ENCODE measurements at regions not wholly inside any gene's neighbourhood (a gene's known extent, or its start where the extent isn't known, plus 50 kb on each side); places are given as distances from the start of the nearest gene placed in this dataset.

DNA sequence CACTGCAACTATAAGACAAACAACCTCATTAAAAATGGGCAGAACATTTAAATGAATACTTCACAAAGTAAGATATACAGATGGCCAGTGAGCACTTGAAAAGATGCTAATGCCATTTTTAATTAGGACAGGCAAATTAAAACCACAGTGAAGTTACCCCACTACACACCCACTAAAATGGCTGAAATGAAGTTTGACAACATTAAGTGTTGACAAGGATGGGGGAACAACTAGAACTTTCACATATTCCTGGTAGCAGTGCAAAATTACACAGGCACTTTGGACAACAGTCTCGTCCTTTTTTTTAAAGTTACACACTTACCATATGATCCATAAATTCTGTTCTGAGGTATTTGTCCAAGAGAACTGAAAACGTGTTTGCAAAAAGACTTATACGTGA, 278.9 kb upstream of the DIO3 start:
- Histone ChIP-seq H2BK15ac (ENCODE audit: low read depth, poor library complexity, severe bottlenecking) (no peak overlapping the region), H3K4ac (ENCODE audit: low read depth in 1 of 2, low read length in 2 of 2) (no peak overlapping the region), H3K9ac (ENCODE audit: low read length) (no peak overlapping the region), H2AK5ac (ENCODE audit: low read length, severe bottlenecking) (no peak overlapping the region), H3K23ac (ENCODE audit: low read length in 2 of 2) (no peak overlapping the region), H4K8ac (ENCODE audit: low read length) (no peak overlapping the region), H3K79me1 (replicated peaks; ENCODE audit: low read length, poor library complexity, severe bottlenecking) (no peaks in the 10 kb centered on the region), H3K4me1 (ENCODE audit: control insufficient read depth, insufficient read depth, low read depth, low read length) (no peaks in the 10 kb centered on the region), H3K18ac (ENCODE audit: low read depth in 1 of 2, low read length in 2 of 2) (no peak overlapping the region), H3K9me3 (ENCODE audit: control insufficient read depth, low read length) (no peaks in the 10 kb centered on the region), H2BK5ac (ENCODE audit: low read depth, low read length, poor library complexity, severe bottlenecking) (no peak overlapping the region), H3K27ac (ENCODE audit: low read length, poor library complexity, severe bottlenecking) (no peak overlapping the region), H2BK12ac (ENCODE audit: low read length in 2 of 2) (no peak overlapping the region), H3K4me3 (ENCODE audit: insufficient read depth in 1 of 2, low read depth in 1 of 2, low read length in 2 of 2) (no peak overlapping the region), H3K14ac (ENCODE audit: low read length in 2 of 2) (no peak overlapping the region), H2BK120ac (ENCODE audit: low read depth, low read length) (no peak overlapping the region), H3K4me2 (ENCODE audit: low read length, poor library complexity, severe bottlenecking) (no peak overlapping the region), H4K91ac (ENCODE audit: low read length) (no peak overlapping the region), H3K36me3 (ENCODE audit: control insufficient read depth in 1 of 2, insufficient read depth in 2 of 2, low read depth in 1 of 2, low read length in 2 of 2) (no peaks in the 10 kb centered on the region), H3K27me3 (ENCODE audit: control insufficient read depth in 1 of 2, insufficient read depth in 1 of 2, low read length in 2 of 2) (peaks cover 0 to 20% of the 10 kb centered on the region in 2 experiments), H2AFZ (ENCODE audit: low read depth, low read length) (no peak overlapping the region)
- no CpG with 5 or more reads among the region's 3 CpGs for WGBS
- DNase-seq, result no peak

- Histone ChIP-seq H3K27ac (ENCODE audit: low read length, poor library complexity, severe bottlenecking) (no peak overlapping the region), H3K9ac (ENCODE audit: low read length) (no peak overlapping the region), H2BK15ac (ENCODE audit: low read depth, poor library complexity, severe bottlenecking) (no peak overlapping the region), H3K79me1 (replicated peaks; ENCODE audit: low read length, poor library complexity, severe bottlenecking) (no peaks in the 10 kb centered on the region), H2BK12ac (ENCODE audit: low read length in 2 of 2) (no peak overlapping the region), H3K4ac (ENCODE audit: low read depth in 1 of 2, low read length in 2 of 2) (no peak overlapping the region), H3K23ac (ENCODE audit: low read length in 2 of 2) (no peak overlapping the region), H3K4me1 (ENCODE audit: control insufficient read depth, insufficient read depth, low read depth, low read length) (no peaks in the 10 kb centered on the region), H2AFZ (ENCODE audit: low read depth, low read length) (no peak overlapping the region), H4K91ac (ENCODE audit: low read length) (no peak overlapping the region), H3K27me3 (ENCODE audit: control insufficient read depth in 1 of 2, insufficient read depth in 1 of 2, low read length in 2 of 2) (peaks cover 0 to 28% of the 10 kb centered on the region in 2 experiments), H3K4me3 (ENCODE audit: insufficient read depth in 1 of 2, low read depth in 1 of 2, low read length in 2 of 2) (no peak overlapping the region), H3K4me2 (ENCODE audit: low read length, poor library complexity, severe bottlenecking) (no peak overlapping the region), H2BK5ac (ENCODE audit: low read depth, low read length, poor library complexity, severe bottlenecking) (no peak overlapping the region), H2BK120ac (ENCODE audit: low read depth, low read length) (no peak overlapping the region), H4K8ac (ENCODE audit: low read length) (no peak overlapping the region), H3K36me3 (ENCODE audit: control insufficient read depth in 1 of 2, insufficient read depth in 2 of 2, low read depth in 1 of 2, low read length in 2 of 2) (no peaks in the 10 kb centered on the region), H2AK5ac (ENCODE audit: low read length, severe bottlenecking) (no peak overlapping the region), H3K14ac (ENCODE audit: low read length in 2 of 2) (no peak overlapping the region), H3K18ac (ENCODE audit: low read depth in 1 of 2, low read length in 2 of 2) (no peak overlapping the region), H3K9me3 (ENCODE audit: control insufficient read depth, low read length) (no peaks in the 10 kb centered on the region)
- 88% methylated on average over 3 of the region's 3 CpGs for WGBS
- DNase-seq, result no peak
Measured at GRCh38 chr14:101284711-101285110, 276.6 kb upstream of the DIO3 start.

DNA sequence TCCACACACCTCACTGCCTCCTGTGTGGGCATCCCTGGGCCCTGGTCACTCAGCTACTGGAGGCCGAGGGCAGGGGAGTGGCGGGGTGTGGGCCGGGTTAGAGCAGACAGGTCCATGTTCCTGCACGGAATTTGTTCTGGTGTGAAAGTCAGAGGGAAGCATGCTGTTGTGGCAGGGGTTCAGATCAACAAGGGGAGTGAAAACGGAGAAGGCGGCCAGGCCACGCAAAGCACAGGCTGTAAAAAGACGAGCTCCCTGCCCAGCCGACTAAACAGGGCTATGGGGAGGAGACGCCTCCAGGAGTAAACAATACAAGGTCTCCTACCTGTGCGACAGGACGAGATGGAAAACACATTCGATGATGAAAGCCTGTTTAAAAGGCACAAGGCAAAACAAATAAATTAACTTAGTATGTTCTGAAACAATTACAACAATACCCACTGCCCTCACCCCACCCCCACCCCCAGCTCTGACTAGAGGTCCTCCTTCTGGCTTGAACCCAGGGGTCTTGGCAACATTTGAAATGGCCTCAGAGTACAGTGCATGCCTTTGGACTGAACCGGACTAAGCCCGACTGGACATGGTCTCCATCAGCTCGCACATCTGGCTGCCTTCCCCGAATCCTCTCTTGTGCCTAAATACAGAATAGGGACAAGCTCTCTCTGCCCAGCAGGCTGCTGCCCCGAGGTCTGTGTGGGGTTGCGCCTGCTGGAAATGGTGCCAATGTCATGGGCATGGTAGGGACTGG, 274.9 kb upstream of the DIO3 start:
- DNase-seq, result no peak

GRCh38 chr14:101288436-101289229, 272.7 kb upstream of the DIO3 start:
- Histone ChIP-seq H3K14ac (ENCODE audit: low read length in 2 of 2) (no peak overlapping the region), H3K27me3 (ENCODE audit: control insufficient read depth in 1 of 2, insufficient read depth in 1 of 2, low read length in 2 of 2) (peaks cover 0 to 31% of the 10 kb centered on the region in 2 experiments), H3K18ac (ENCODE audit: low read depth in 1 of 2, low read length in 2 of 2) (no peak overlapping the region), H4K8ac (ENCODE audit: low read length) (no peak overlapping the region), H3K36me3 (ENCODE audit: control insufficient read depth in 1 of 2, insufficient read depth in 2 of 2, low read depth in 1 of 2, low read length in 2 of 2) (no peaks in the 10 kb centered on the region), H3K79me1 (replicated peaks; ENCODE audit: low read length, poor library complexity, severe bottlenecking) (no peaks in the 10 kb centered on the region), H3K9me3 (ENCODE audit: control insufficient read depth, low read length) (no peaks in the 10 kb centered on the region), H3K4ac (ENCODE audit: low read depth in 1 of 2, low read length in 2 of 2) (no peak overlapping the region), H2BK5ac (ENCODE audit: low read depth, low read length, poor library complexity, severe bottlenecking) (no peak overlapping the region), H2BK120ac (ENCODE audit: low read depth, low read length) (no peak overlapping the region), H3K23ac (ENCODE audit: low read length in 2 of 2) (no peak overlapping the region), H3K4me2 (ENCODE audit: low read length, poor library complexity, severe bottlenecking) (no peak overlapping the region), H2AFZ (ENCODE audit: low read depth, low read length) (no peak overlapping the region), H2AK5ac (ENCODE audit: low read length, severe bottlenecking) (no peak overlapping the region), H2BK12ac (ENCODE audit: low read length in 2 of 2) (no peak overlapping the region), H2BK15ac (ENCODE audit: low read depth, poor library complexity, severe bottlenecking) (no peak overlapping the region), H4K91ac (ENCODE audit: low read length) (no peak overlapping the region), H3K27ac (ENCODE audit: low read length, poor library complexity, severe bottlenecking) (no peak overlapping the region), H3K4me1 (ENCODE audit: control insufficient read depth, insufficient read depth, low read depth, low read length) (no peaks in the 10 kb centered on the region), H3K9ac (ENCODE audit: low read length) (no peak overlapping the region), H3K4me3 (ENCODE audit: insufficient read depth in 1 of 2, low read depth in 1 of 2, low read length in 2 of 2) (no peak overlapping the region)
- 64% methylated on average over 20 of the region's 20 CpGs for WGBS
- no peak for DNase-seq

More for the DNA sequence above, 274.9 kb upstream of the DIO3 start:
- H3K4me3 ChIP-seq (ENCODE audit: insufficient read depth in 1 of 2, low read depth in 1 of 2, low read length in 2 of 2), result no peak overlapping the region
- H3K4ac ChIP-seq (ENCODE audit: low read depth in 1 of 2, low read length in 2 of 2), result no peak overlapping the region
- no peak overlapping the region for H3K4me2 ChIP-seq (ENCODE audit: low read length, poor library complexity, severe bottlenecking)
- H3K9ac ChIP-seq (ENCODE audit: low read length), result no peak overlapping the region
- WGBS, result 84% methylated on average over 19 of the region's 19 CpGs
- no peak overlapping the region for H3K27ac ChIP-seq (ENCODE audit: low read length, poor library complexity, severe bottlenecking)
- H3K27me3 ChIP-seq (ENCODE audit: control insufficient read depth in 1 of 2, insufficient read depth in 1 of 2, low read length in 2 of 2), result peaks cover 0 to 33% of the 10 kb centered on the region in 2 experiments
- no peak overlapping the region for H2AFZ ChIP-seq (ENCODE audit: low read depth, low read length)
- no peak overlapping the region for H2BK15ac ChIP-seq (ENCODE audit: low read depth, poor library complexity, severe bottlenecking)
- no peaks in the 10 kb centered on the region for H3K79me1 ChIP-seq (replicated peaks; ENCODE audit: low read length, poor library complexity, severe bottlenecking)
- no peaks in the 10 kb centered on the region for H3K9me3 ChIP-seq (ENCODE audit: control insufficient read depth, low read length)
- no peak overlapping the region for H3K14ac ChIP-seq (ENCODE audit: low read length in 2 of 2)
- no peak overlapping the region for H3K23ac ChIP-seq (ENCODE audit: low read length in 2 of 2)
- H3K4me1 ChIP-seq (ENCODE audit: control insufficient read depth, insufficient read depth, low read depth, low read length), result no peaks in the 10 kb centered on the region
- H2BK5ac ChIP-seq (ENCODE audit: low read depth, low read length, poor library complexity, severe bottlenecking), result no peak overlapping the region
- no peak overlapping the region for H2AK5ac ChIP-seq (ENCODE audit: low read length, severe bottlenecking)
- H2BK12ac ChIP-seq (ENCODE audit: low read length in 2 of 2), result no peak overlapping the region
- no peaks in the 10 kb centered on the region for H3K36me3 ChIP-seq (ENCODE audit: control insufficient read depth in 1 of 2, insufficient read depth in 2 of 2, low read depth in 1 of 2, low read length in 2 of 2)
- no peak overlapping the region for H4K8ac ChIP-seq (ENCODE audit: low read length)
- no peak overlapping the region for H2BK120ac ChIP-seq (ENCODE audit: low read depth, low read length)
- no peak overlapping the region for H3K18ac ChIP-seq (ENCODE audit: low read depth in 1 of 2, low read length in 2 of 2)
- no peak overlapping the region for H4K91ac ChIP-seq (ENCODE audit: low read length)
